ENCODE measurements at regions not wholly inside any gene's neighbourhood (a gene's known extent, or its start where the extent isn't known, plus 50 kb on each side); places are given as distances from the start of the nearest gene placed in this dataset.

- no peak for TF ChIP-seq POLR2A (IDR thresholded peaks at IDR 0.05)
- no peak for TF ChIP-seq CTCF (IDR thresholded peaks at IDR 0.05)
- no peak for TF ChIP-seq POLR2AphosphoS5 (IDR thresholded peaks at IDR 0.05)
These were observed 378.6 kb upstream of the ANXA10 start for GRCh38 chr4:167713756-167714155.

Measured in transverse colon (tissue), 4 donors.